ENCODE measurements at regions not wholly inside any gene's neighbourhood (a gene's known extent, or its start where the extent isn't known, plus 50 kb on each side); places are given as distances from the start of the nearest gene placed in this dataset.

GRCh38 chr6:117007659-117008058 lies 130.6 kb downstream of the RFX6 start:
- no peak for TF ChIP-seq CTCF (IDR thresholded peaks at IDR 0.05; ENCODE audit: low read depth, low read length, poor library complexity, severe bottlenecking)
- no peak for TF ChIP-seq EZH2phosphoT487 (IDR thresholded peaks at IDR 0.05; ENCODE audit: borderline replicate concordance, low read length)
